Tibial artery (tissue), 4 donors: ENCODE measurements at regions not wholly inside any gene's neighbourhood (a gene's known extent, or its start where the extent isn't known, plus 50 kb on each side); places are given as distances from the start of the nearest gene placed in this dataset.

Source experiments
- DNase-seq, 2 donors: peaks; one replicate each; pipeline ENCODE4 v3.0.0-alpha.2; 2019
- H3K27ac ChIP-seq, 2 donors: fragments of 200-600 bp; sonication (generic) in 1 of 2; 1 replicate in 1 of 2; 2 replicates in 1 of 2; pipeline ENCODE4 v1.5.1; 2018 to 2019; ENCODE audit warnings: mild to moderate bottlenecking in 1 of 2
- H3K27me3 ChIP-seq, 2 donors: fragments of 200-600 bp; sonication (generic) in 1 of 2; one replicate each; pipeline versions ENCODE4 v1.5.1 to v1.6.0; 2016 to 2019
- H3K36me3 ChIP-seq, 3 donors: fragments of 200-600 bp; sonication (generic) in 2 of 3; one replicate each; pipeline ENCODE4 v1.5.1; 2016 to 2019; ENCODE audit warnings: mild to moderate bottlenecking in 2 of 3
- H3K4me1 ChIP-seq, 4 donors: fragments of 200-600 bp; sonication (generic) in 2 of 4; 1 replicate in 3 of 4; 2 replicates in 1 of 4; pipeline ENCODE4 v1.5.1; 2016 to 2019
- H3K4me3 ChIP-seq, 2 donors: fragments of 200-600 bp; sonication (generic) in 1 of 2; 1 replicate in 1 of 2; 2 replicates in 1 of 2; pipeline ENCODE4 v1.5.1; 2018 to 2019; ENCODE audit warnings: mild to moderate bottlenecking in 2 of 2
- H3K9me3 ChIP-seq, 3 donors: fragments of 200-600 bp; sonication (generic) in 1 of 3; one replicate each; pipeline ENCODE4 v1.5.1; 2016 to 2019
- CTCF ChIP-seq, 2 experiments: fragments of 200-600 bp in 1 of 2; fragments of 450-650 bp in 1 of 2; IDR thresholded peaks; one replicate each; pipeline ENCODE4 v1.5.1; 2017 to 2019; ENCODE audit warnings: antibody characterized with exemption in 2 of 2, mild to moderate bottlenecking in 1 of 2, moderate library complexity in 1 of 2
- intact Hi-C: fragments of 100-400 bp; cut with DNase I; formaldehyde crosslinking; loops from one replicate; pipeline ENCODE4 v1.15.0; 2023; ENCODE audit warnings: low total_unique reads

GRCh38 chr9:104263942-104264341, 169.8 kb downstream of the SMC2 start:
- H3K9me3 ChIP-seq, result no peaks in the 10 kb centered on the region
- H3K4me3 ChIP-seq, result no peak overlapping the region
- no peak for DNase-seq
- no peak for TF ChIP-seq CTCF (IDR thresholded peaks at IDR 0.05)
- H3K4me1 ChIP-seq, result no peaks in the 10 kb centered on the region
- no peaks in the 10 kb centered on the region for H3K27me3 ChIP-seq
- no peak overlapping the region for H3K27ac ChIP-seq
- no peaks in the 10 kb centered on the region for H3K36me3 ChIP-seq
- intact Hi-C loops, result no loop called here

GRCh38 chr9:104264431-104264830, 170.3 kb downstream of the SMC2 start:
- Histone ChIP-seq H3K4me1 (no peaks in the 10 kb centered on the region), H3K27ac (no peak overlapping the region), H3K36me3 (no peaks in the 10 kb centered on the region), H3K4me3 (no peak overlapping the region), H3K9me3 (no peaks in the 10 kb centered on the region), H3K27me3 (no peaks in the 10 kb centered on the region)
- intact Hi-C loops, result no loop called here
- no peak for TF ChIP-seq CTCF (IDR thresholded peaks at IDR 0.05)
- DNase-seq, result no peak

DNA sequence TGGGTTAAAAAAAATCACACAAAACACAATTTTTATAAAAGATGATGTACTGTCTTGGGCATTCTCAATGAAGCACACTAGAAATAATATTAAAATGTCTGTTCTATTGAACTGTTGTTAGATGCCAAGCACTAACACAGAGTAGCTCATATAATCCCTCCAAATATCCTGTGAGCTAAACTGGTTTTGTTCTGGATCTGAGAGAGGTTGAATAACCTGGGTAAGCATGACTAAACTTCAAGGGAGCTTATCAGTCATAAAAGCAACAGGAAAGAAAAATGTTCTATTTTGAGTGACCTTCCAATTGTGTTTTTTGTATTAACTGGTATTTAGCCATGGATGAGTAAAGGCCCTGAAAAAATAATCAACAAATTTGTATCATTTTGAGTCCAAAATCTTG, 175.3 kb downstream of the SMC2 start:
- H3K36me3 ChIP-seq, result no peaks in the 10 kb centered on the region
- H3K27me3 ChIP-seq, result no peaks in the 10 kb centered on the region
- no peak for TF ChIP-seq CTCF (IDR thresholded peaks at IDR 0.05)
- no peak overlapping the region for H3K4me3 ChIP-seq
- H3K27ac ChIP-seq, result no peak overlapping the region
- H3K4me1 ChIP-seq, result peaks cover 0 to 14% (median 4%) of the 10 kb centered on the region in 4 donors
- no peak for DNase-seq
- no peaks in the 10 kb centered on the region for H3K9me3 ChIP-seq
- intact Hi-C loops, result no loop called here

DNA sequence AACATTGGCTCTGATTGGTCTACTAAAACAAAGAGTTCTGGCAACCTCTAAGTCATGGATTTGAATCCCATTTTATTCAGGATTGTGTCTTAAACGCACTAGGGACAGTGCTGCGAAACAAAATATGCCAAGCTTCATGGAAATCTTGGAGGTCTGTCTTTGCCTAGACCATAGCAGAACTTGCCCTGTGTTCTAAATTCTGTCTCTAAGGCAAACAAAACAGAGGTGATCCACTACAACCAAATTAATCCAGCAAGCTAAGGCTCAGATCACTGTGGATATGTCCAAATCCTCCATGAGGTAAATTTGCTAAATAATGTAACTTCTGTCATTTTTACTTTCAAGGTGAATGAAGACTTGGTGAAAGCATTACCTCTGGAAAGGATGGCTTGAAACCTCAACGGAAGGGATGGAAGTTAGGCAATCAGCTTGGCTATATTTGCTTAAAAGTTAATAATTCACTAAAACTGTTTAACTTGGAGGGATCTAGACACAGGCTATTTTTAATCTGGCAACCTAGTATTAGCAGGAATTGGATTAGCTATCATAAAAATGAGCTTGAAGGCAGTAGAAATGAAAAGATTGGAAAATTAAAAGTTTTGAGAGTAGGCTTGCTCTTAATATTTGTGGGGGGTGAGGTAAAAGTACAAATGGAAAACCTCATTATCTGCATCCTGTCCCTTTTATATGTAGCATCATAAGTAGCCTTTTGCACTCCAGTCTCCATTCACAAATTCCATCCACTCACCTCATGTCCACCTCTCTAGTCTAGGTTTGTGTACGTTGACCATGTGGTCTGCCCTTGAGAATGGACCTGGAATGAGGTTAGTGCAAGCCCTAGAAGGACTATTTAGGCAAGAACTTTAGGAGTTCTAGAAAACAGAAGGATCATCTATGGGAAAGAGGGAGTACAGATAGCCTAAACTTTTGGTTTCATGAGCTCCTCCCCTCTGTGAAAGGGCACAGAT, 176.2 kb downstream of the SMC2 start:
- Histone ChIP-seq H3K9me3 (no peaks in the 10 kb centered on the region), H3K27me3 (no peaks in the 10 kb centered on the region), H3K27ac (no peak overlapping the region), H3K36me3 (no peaks in the 10 kb centered on the region), H3K4me1 (peaks cover 0 to 14% (median 4%) of the 10 kb centered on the region in 4 donors), H3K4me3 (no peak overlapping the region)
- TF ChIP-seq CTCF (IDR thresholded peaks at IDR 0.05), result no peak
- intact Hi-C loops, result no loop called here
- DNase-seq, result no peak

DNA sequence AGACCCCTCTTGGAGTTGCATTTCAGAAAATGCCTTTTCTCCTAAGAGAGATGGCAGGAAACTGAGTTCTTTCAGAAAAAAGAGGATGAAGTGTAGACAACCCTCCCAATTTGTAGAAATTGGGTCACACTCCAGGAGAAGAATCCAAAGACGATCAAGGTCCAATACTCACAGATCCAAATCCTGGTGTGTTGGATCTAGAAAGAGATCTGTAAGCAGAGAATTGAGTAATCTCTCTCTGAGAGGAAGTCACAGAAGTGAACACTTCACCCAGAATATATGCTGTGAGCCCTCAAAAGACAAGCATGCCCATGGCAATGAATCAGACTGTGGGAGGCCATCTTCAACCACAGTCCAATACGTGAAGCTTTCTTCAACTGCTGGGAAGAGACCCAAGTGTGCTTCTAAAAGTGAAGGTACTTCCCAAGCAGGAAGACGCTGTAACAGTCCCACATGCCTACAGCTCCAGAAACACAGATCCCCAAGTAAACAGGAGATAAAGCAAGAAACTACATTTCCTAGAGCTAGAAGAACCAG, 182.7 kb downstream of the SMC2 start:
- no peak overlapping the region for H3K4me3 ChIP-seq
- no peak for TF ChIP-seq CTCF (IDR thresholded peaks at IDR 0.05)
- no peaks in the 10 kb centered on the region for H3K9me3 ChIP-seq
- H3K27me3 ChIP-seq, result no peaks in the 10 kb centered on the region
- peaks cover 0 to 17% (median 0%) of the 10 kb centered on the region in 4 donors for H3K4me1 ChIP-seq
- no peak overlapping the region for H3K27ac ChIP-seq
- no peaks in the 10 kb centered on the region for H3K36me3 ChIP-seq
- intact Hi-C loops, result no loop called here
- no peak for DNase-seq
